Liver (tissue), 7 donors: ENCODE measurements at regions not wholly inside any gene's neighbourhood (a gene's known extent, or its start where the extent isn't known, plus 50 kb on each side); places are given as distances from the start of the nearest gene placed in this dataset.
A peak's percentile ranks its signal among the peaks of the same experiment; 100 is the strongest.

Experiments used
- DNase-seq: peaks from one replicate; pipeline ENCODE4 v3.0.0-alpha.2; 2017; ENCODE audit warnings: low spot score
- H3K27ac ChIP-seq, 2 donors: one replicate each; pipeline ENCODE4 v1.7.0; 2013; ENCODE audit warnings: inconsistent platforms in 2 of 2, low read length in 2 of 2, control low read depth in 1 of 2, low read depth in 1 of 2, mild to moderate bottlenecking in 1 of 2
- H3K27me3 ChIP-seq, 4 donors: one replicate each; pipeline versions ENCODE4 v1.6.1 to v1.7.0; 2013; ENCODE audit warnings: low read length in 3 of 4, inconsistent platforms in 1 of 4, mild to moderate bottlenecking in 1 of 4, moderate library complexity in 1 of 4; ENCODE audit not compliant: control insufficient read depth in 4 of 4, insufficient read depth in 4 of 4
- H3K36me3 ChIP-seq, 4 donors: one replicate each; pipeline versions ENCODE4 v1.6.1 to v1.7.0; 2013; ENCODE audit warnings: low read length in 3 of 4, mild to moderate bottlenecking in 3 of 4, low read depth in 1 of 4, moderate library complexity in 1 of 4; ENCODE audit not compliant: control insufficient read depth in 4 of 4, insufficient read depth in 3 of 4
- H3K4me1 ChIP-seq, 4 donors: one replicate each; pipeline versions ENCODE4 v1.6.1 to v1.7.0; 2013; ENCODE audit warnings: low read length in 3 of 4, mild to moderate bottlenecking in 3 of 4, moderate library complexity in 1 of 4; ENCODE audit not compliant: control insufficient read depth in 4 of 4, insufficient read depth in 4 of 4
- H3K4me3 ChIP-seq, 3 donors: one replicate each; pipeline versions ENCODE4 v1.6.1 to v1.7.0; 2013; ENCODE audit warnings: low read length in 3 of 3, control low read depth in 1 of 3, low read depth in 1 of 3, mild to moderate bottlenecking in 1 of 3
- H3K9ac ChIP-seq, 2 donors: one replicate each; pipeline ENCODE4 v1.7.0; 2013; ENCODE audit warnings: low read length in 2 of 2, mild to moderate bottlenecking in 2 of 2, moderate library complexity in 2 of 2, control low read depth in 1 of 2, low read depth in 1 of 2
- H3K9me3 ChIP-seq, 4 donors: one replicate each; pipeline versions ENCODE4 v1.6.1 to v1.7.0; 2013; ENCODE audit warnings: low read length in 3 of 4; ENCODE audit not compliant: control insufficient read depth in 4 of 4
- CTCF ChIP-seq: fragments of 150-350 bp; IDR thresholded peaks from 2 replicates; pipeline ENCODE4 v1.5.1; 2017; ENCODE audit warnings: improper control_type of control experiment, low read depth, low read length; ENCODE audit not compliant: missing input control
- FOXA1 ChIP-seq: IDR thresholded peaks from 2 replicates; pipeline ENCODE4 v1.6.1; 2016; ENCODE audit warnings: antibody characterized with exemption
- FOXA2 ChIP-seq: IDR thresholded peaks from 2 replicates; pipeline ENCODE4 v1.6.1; 2016; ENCODE audit warnings: antibody characterized with exemption
- HNF4A ChIP-seq, 2 donors: conservative IDR thresholded peaks; 2 replicates each; pipeline ENCODE4 v1.6.1; 2016; ENCODE audit warnings: antibody characterized with exemption in 2 of 2, mild to moderate bottlenecking in 2 of 2
- JUND ChIP-seq, 2 donors: IDR thresholded peaks; 2 replicates each; pipeline ENCODE4 v1.6.1; 2016; ENCODE audit warnings: antibody characterized with exemption in 2 of 2
- NR2F2 ChIP-seq: IDR thresholded peaks from 2 replicates; pipeline ENCODE4 v1.6.1; 2016; ENCODE audit warnings: antibody characterized with exemption
- RAD21 ChIP-seq, 2 donors: IDR thresholded peaks; 2 replicates each; pipeline ENCODE4 v1.6.1; 2016; ENCODE audit warnings: antibody characterized with exemption in 2 of 2, mild to moderate bottlenecking in 2 of 2
- RXRA ChIP-seq, 2 donors: IDR thresholded peaks; 2 replicates each; pipeline ENCODE4 v1.6.1; 2017 to 2018; ENCODE audit warnings: antibody characterized with exemption in 2 of 2, mild to moderate bottlenecking in 1 of 2
- SP1 ChIP-seq: IDR thresholded peaks from 2 replicates; pipeline ENCODE4 v1.6.1; 2018; ENCODE audit warnings: antibody characterized with exemption, mild to moderate bottlenecking
- TAF1 ChIP-seq: conservative IDR thresholded peaks from 2 replicates; pipeline ENCODE4 v1.6.1; 2016; ENCODE audit warnings: antibody characterized with exemption, mild to moderate bottlenecking
- TF ChIP-seq, protein P1 (sequence below): IDR thresholded peaks from 2 replicates; pipeline ENCODE4 v1.6.1; 2016; ENCODE audit warnings: antibody characterized with exemption, mild to moderate bottlenecking
- TF ChIP-seq, protein P2 (sequence below): IDR thresholded peaks from 2 replicates; pipeline ENCODE4 v1.6.1; 2016; ENCODE audit warnings: antibody characterized with exemption
- TF ChIP-seq, protein P3 (sequence below): IDR thresholded peaks from 2 replicates; pipeline ENCODE4 v1.6.1; 2016; ENCODE audit warnings: antibody characterized with exemption
- donor health status: healthy.
- donor health status: healthy.
- donor health status: healthy.
- donor health status: healthy.

DNA sequence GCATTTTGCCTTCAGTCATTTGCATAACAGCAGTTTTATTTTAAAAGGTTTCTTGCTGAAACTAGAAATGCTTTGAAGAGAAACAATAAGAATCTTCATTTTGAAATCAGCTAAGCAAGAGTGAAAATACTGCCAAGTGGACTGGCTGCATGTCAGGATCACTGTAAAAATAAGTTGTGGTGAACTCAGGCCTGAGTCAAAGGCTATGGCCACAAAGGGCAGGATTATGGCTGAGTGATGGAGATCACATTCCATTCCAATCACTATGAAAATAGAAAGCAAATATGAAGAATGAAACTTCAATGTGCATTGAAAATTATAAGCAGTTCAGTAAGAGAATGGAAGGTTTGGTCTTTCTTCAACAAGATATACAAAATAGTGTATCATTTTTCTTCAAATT, 224.5 kb downstream of the PCDH18 start:
- Histone ChIP-seq H3K27ac (no peak overlapping the region), H3K4me1 (no peaks in the 10 kb centered on the region), H3K36me3 (no peaks in the 10 kb centered on the region), H3K4me3 (no peak overlapping the region), H3K9ac (no peak overlapping the region), H3K9me3 (no peaks in the 10 kb centered on the region), H3K27me3 (no peaks in the 10 kb centered on the region)
- no peak for DNase-seq
- TF ChIP-seq TAF1 (no peak), NR2F2 (peak; percentile 83)

GRCh38 chr4:137300776-137301175, 231.5 kb downstream of the PCDH18 start:
- no peak overlapping the region for H3K27ac ChIP-seq
- no peak for TF ChIP-seq HNF4A (conservative IDR thresholded peaks at IDR 0.05)
- TF ChIP-seq FOXA2 = no peak
- no peak for TF ChIP-seq SP1
- TF ChIP-seq, protein P1, sequence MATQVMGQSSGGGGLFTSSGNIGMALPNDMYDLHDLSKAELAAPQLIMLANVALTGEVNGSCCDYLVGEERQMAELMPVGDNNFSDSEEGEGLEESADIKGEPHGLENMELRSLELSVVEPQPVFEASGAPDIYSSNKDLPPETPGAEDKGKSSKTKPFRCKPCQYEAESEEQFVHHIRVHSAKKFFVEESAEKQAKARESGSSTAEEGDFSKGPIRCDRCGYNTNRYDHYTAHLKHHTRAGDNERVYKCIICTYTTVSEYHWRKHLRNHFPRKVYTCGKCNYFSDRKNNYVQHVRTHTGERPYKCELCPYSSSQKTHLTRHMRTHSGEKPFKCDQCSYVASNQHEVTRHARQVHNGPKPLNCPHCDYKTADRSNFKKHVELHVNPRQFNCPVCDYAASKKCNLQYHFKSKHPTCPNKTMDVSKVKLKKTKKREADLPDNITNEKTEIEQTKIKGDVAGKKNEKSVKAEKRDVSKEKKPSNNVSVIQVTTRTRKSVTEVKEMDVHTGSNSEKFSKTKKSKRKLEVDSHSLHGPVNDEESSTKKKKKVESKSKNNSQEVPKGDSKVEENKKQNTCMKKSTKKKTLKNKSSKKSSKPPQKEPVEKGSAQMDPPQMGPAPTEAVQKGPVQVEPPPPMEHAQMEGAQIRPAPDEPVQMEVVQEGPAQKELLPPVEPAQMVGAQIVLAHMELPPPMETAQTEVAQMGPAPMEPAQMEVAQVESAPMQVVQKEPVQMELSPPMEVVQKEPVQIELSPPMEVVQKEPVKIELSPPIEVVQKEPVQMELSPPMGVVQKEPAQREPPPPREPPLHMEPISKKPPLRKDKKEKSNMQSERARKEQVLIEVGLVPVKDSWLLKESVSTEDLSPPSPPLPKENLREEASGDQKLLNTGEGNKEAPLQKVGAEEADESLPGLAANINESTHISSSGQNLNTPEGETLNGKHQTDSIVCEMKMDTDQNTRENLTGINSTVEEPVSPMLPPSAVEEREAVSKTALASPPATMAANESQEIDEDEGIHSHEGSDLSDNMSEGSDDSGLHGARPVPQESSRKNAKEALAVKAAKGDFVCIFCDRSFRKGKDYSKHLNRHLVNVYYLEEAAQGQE = no peak
- no peak for TF ChIP-seq CTCF
- TF ChIP-seq NR2F2 = no peak
- no peak for TF ChIP-seq JUND (IDR thresholded peaks at IDR 0.05)
- TF ChIP-seq, protein P2, sequence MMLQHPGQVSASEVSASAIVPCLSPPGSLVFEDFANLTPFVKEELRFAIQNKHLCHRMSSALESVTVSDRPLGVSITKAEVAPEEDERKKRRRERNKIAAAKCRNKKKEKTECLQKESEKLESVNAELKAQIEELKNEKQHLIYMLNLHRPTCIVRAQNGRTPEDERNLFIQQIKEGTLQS = no peak
- TF ChIP-seq FOXA1 = no peak
- TF ChIP-seq TAF1 = no peak
- TF ChIP-seq RAD21 (IDR thresholded peaks at IDR 0.05) = no peak
- TF ChIP-seq, protein P3, sequence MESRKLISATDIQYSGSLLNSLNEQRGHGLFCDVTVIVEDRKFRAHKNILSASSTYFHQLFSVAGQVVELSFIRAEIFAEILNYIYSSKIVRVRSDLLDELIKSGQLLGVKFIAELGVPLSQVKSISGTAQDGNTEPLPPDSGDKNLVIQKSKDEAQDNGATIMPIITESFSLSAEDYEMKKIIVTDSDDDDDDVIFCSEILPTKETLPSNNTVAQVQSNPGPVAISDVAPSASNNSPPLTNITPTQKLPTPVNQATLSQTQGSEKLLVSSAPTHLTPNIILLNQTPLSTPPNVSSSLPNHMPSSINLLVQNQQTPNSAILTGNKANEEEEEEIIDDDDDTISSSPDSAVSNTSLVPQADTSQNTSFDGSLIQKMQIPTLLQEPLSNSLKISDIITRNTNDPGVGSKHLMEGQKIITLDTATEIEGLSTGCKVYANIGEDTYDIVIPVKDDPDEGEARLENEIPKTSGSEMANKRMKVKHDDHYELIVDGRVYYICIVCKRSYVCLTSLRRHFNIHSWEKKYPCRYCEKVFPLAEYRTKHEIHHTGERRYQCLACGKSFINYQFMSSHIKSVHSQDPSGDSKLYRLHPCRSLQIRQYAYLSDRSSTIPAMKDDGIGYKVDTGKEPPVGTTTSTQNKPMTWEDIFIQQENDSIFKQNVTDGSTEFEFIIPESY = no peak
- no peak for TF ChIP-seq RXRA (IDR thresholded peaks at IDR 0.05)
- H3K9me3 ChIP-seq = no peaks in the 10 kb centered on the region
- no peaks in the 10 kb centered on the region for H3K36me3 ChIP-seq
- H3K4me1 ChIP-seq = no peaks in the 10 kb centered on the region
- H3K9ac ChIP-seq = no peak overlapping the region
- peaks cover 0 to 2% (median 0%) of the 10 kb centered on the region in 4 donors for H3K27me3 ChIP-seq
- no peak for DNase-seq
- H3K4me3 ChIP-seq = no peak overlapping the region
